ENCODE measurements at regions not wholly inside any gene's neighbourhood (a gene's known extent, or its start where the extent isn't known, plus 50 kb on each side); places are given as distances from the start of the nearest gene placed in this dataset.

DNA sequence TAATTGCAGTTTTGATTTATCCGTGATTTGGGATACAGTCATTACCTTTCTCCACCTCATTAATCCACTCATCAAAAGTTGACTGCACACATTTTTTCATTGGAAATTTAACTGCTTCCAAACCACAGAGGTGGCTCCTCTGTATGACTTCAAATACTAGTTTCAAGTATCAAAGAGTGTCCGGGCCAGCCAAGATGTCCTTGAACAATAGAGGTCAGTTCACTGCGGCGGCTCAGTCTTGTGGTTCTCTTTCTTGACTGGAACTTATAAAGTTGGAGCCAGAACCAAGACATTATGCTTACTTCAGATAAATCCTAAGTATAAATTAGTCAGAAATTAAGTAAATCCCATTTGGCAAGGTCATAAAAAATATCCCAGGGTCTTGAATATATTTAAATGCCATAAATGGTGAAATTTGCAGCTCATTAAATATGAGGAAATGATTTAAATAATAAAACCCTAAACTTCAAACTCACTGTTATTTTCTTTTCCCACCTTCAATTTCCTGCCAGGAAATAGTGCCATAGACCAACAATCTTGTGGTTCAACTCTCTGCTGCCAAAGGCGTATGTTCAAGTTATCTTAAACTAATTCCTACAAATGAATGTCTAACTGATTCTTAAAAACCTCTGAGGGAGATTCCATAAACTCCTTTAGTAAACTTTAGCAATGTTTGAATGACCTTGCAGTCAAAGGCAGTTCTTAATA, 360.8 kb downstream of the AEBP2 start:
- TF ChIP-seq NR2C2 (CRISPR knock-in tag; IDR thresholded peaks at IDR 0.05), result no peak
- TF ChIP-seq, protein P1, sequence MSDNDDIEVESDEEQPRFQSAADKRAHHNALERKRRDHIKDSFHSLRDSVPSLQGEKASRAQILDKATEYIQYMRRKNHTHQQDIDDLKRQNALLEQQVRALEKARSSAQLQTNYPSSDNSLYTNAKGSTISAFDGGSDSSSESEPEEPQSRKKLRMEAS (CRISPR knock-in tag; IDR thresholded peaks at IDR 0.05), result no peak
- TF ChIP-seq FOXP1 (CRISPR knock-in tag; IDR thresholded peaks at IDR 0.05; ENCODE audit: borderline replicate concordance), result no peak
- TF ChIP-seq, protein P2, sequence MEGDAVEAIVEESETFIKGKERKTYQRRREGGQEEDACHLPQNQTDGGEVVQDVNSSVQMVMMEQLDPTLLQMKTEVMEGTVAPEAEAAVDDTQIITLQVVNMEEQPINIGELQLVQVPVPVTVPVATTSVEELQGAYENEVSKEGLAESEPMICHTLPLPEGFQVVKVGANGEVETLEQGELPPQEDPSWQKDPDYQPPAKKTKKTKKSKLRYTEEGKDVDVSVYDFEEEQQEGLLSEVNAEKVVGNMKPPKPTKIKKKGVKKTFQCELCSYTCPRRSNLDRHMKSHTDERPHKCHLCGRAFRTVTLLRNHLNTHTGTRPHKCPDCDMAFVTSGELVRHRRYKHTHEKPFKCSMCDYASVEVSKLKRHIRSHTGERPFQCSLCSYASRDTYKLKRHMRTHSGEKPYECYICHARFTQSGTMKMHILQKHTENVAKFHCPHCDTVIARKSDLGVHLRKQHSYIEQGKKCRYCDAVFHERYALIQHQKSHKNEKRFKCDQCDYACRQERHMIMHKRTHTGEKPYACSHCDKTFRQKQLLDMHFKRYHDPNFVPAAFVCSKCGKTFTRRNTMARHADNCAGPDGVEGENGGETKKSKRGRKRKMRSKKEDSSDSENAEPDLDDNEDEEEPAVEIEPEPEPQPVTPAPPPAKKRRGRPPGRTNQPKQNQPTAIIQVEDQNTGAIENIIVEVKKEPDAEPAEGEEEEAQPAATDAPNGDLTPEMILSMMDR (IDR thresholded peaks at IDR 0.05), result no peak
- TF ChIP-seq, protein P3, sequence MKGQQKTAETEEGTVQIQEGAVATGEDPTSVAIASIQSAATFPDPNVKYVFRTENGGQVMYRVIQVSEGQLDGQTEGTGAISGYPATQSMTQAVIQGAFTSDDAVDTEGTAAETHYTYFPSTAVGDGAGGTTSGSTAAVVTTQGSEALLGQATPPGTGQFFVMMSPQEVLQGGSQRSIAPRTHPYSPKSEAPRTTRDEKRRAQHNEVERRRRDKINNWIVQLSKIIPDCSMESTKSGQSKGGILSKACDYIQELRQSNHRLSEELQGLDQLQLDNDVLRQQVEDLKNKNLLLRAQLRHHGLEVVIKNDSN (CRISPR knock-in tag; IDR thresholded peaks at IDR 0.05), result no peak
